ENCODE measurements at regions not wholly inside any gene's neighbourhood (a gene's known extent, or its start where the extent isn't known, plus 50 kb on each side); places are given as distances from the start of the nearest gene placed in this dataset.
A peak's percentile ranks its signal among the peaks of the same experiment; 100 is the strongest.
"Not testable (repeated sequence)": the region's sequence is repeated elsewhere in the genome, so short reads cannot be mapped to it uniquely, and the experiment has no call there.

DNA sequence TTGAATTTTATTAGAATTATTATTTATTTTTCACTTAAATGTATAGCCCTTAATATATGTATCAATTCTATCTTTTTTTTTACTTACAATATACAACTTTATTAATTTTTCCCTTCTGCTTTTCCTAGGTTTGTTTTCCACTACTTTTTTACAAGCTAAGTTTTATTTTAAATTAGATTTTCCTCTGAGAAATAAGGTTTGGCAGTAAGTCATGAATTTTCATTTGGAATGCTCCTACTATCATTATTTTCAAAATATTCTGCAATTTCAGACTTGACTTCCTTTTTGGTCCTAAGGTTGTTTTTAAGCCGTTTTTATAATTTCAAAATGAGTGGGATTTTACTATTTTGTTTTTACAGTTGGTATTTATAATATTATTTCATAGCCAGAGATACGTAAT is 222.8 kb upstream of the PIEZO2 start:
- no peak for DNase-seq (ENCODE audit: low read depth)

DNA sequence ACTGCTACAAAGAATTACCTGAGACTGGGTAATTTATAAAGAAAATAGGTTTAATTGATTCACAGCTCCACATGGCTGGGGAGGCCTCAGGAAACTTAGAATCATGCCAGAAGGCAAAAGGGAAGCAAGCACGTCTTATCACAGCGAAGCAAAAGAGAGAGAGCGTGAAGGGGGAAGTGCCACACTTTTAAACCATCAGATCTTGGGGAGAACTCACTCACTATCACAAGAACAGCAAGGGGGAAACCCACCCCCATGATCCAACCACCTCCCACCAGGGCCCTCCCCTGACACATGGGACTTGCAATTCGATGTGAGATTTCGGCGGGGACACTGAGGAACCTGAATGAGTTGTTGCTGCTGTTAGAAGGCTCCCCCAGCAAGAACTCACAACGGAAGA is 220.2 kb upstream of the PIEZO2 start:
- no peak overlapping the region for H3K4me3 ChIP-seq (ENCODE audit: low read depth, low read length)
- peak; percentile 4 for DNase-seq (ENCODE audit: low read depth)
- TF ChIP-seq POLR2A (IDR thresholded peaks at IDR 0.05; ENCODE audit: extremely low read depth, insufficient read length) (no peak), MYC (IDR thresholded peaks at IDR 0.05; ENCODE audit: low read depth, low read length) (no peak)
- TF ChIP-seq, protein P1, sequence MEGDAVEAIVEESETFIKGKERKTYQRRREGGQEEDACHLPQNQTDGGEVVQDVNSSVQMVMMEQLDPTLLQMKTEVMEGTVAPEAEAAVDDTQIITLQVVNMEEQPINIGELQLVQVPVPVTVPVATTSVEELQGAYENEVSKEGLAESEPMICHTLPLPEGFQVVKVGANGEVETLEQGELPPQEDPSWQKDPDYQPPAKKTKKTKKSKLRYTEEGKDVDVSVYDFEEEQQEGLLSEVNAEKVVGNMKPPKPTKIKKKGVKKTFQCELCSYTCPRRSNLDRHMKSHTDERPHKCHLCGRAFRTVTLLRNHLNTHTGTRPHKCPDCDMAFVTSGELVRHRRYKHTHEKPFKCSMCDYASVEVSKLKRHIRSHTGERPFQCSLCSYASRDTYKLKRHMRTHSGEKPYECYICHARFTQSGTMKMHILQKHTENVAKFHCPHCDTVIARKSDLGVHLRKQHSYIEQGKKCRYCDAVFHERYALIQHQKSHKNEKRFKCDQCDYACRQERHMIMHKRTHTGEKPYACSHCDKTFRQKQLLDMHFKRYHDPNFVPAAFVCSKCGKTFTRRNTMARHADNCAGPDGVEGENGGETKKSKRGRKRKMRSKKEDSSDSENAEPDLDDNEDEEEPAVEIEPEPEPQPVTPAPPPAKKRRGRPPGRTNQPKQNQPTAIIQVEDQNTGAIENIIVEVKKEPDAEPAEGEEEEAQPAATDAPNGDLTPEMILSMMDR (IDR thresholded peaks at IDR 0.05; ENCODE audit: low read depth, low read length), result no peak
- TF ChIP-seq, protein P2, sequence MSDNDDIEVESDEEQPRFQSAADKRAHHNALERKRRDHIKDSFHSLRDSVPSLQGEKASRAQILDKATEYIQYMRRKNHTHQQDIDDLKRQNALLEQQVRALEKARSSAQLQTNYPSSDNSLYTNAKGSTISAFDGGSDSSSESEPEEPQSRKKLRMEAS (IDR thresholded peaks at IDR 0.05; ENCODE audit: low read depth, low read length), result no peak

More for the DNA sequence above, 222.8 kb upstream of the PIEZO2 start:
- TF ChIP-seq POLR2A (IDR thresholded peaks at IDR 0.05; ENCODE audit: extremely low read depth, insufficient read length), result no peak
- TF ChIP-seq, protein P2 (IDR thresholded peaks at IDR 0.05; ENCODE audit: low read depth, low read length), result no peak
- TF ChIP-seq MYC (IDR thresholded peaks at IDR 0.05; ENCODE audit: low read depth, low read length), result no peak
- TF ChIP-seq, protein P1 (IDR thresholded peaks at IDR 0.05; ENCODE audit: low read depth, low read length), result no peak
- no peak overlapping the region for H3K4me3 ChIP-seq (ENCODE audit: low read depth, low read length)

DNA sequence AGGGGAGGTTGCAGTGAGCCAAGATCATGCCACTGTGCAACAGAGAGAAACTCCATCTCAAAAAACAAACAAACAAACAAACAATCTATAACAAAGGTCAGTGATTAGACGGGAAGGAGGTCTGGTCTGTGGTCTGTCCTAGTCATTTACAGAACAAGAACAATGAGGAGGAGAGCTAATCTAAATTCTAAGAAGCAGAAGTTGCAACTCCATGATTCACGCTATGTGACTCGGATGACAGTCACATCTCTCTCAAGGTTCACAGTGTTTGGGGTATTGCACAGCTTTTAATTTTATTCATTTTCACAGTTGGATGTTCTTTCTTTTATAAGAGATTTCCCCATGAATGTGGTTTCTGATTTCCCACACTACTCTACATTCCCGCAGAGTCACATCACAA is 218.7 kb upstream of the PIEZO2 start:
- peak; percentile 15 for DNase-seq (ENCODE audit: low read depth)
- TF ChIP-seq, protein P1 (IDR thresholded peaks at IDR 0.05; ENCODE audit: low read depth, low read length), result no peak
- no peak for TF ChIP-seq POLR2A (IDR thresholded peaks at IDR 0.05; ENCODE audit: extremely low read depth, insufficient read length)
- H3K4me3 ChIP-seq (ENCODE audit: low read depth, low read length), result no peak overlapping the region

DNA sequence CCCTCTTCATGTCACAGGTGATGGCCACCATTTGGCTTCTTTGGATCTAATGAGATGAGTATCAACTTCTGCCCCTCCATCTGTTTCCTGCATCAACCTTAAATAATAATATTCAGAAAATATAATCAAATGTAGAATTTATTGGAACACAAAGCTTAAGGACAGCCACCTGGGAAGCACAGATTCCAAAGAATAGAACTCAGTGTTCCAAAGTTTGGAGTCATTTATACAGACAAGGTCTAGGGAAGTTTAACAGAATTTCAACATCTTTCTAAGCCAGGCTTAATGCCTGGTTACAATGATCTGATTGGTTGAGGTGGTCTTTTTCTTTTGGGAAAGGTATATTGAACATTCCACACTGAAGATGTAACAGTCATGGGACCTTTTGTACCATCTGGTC is 218.0 kb upstream of the PIEZO2 start:
- TF ChIP-seq, protein P2 (IDR thresholded peaks at IDR 0.05; ENCODE audit: low read depth, low read length), result no peak
- TF ChIP-seq MYC (IDR thresholded peaks at IDR 0.05; ENCODE audit: low read depth, low read length) (no peak), POLR2A (IDR thresholded peaks at IDR 0.05; ENCODE audit: extremely low read depth, insufficient read length) (no peak)
- TF ChIP-seq, protein P1 (IDR thresholded peaks at IDR 0.05; ENCODE audit: low read depth, low read length), result no peak
- no peak overlapping the region for H3K4me3 ChIP-seq (ENCODE audit: low read depth, low read length)
- DNase-seq (ENCODE audit: low read depth), result no peak

DNA sequence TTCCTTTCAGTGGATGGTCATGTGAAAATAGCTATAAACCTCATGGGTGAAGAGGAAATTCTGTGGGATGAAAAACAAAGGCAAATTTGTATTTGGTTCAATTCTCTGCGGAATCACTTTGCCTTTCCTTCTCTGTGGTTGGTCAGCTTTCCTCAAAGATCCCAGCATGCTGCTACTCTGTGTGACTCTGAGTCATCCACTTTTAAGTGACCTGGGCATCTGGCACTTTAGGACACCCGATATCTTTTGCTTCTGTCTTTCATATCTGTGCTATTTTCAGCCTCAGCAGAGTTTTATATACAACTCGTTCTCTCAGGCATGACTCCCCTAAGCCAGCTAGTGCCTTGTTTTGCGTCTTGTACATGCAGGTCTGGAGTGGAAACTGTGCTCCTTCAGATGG is 217.0 kb upstream of the PIEZO2 start:
- TF ChIP-seq MYC (IDR thresholded peaks at IDR 0.05; ENCODE audit: low read depth, low read length) (no peak), POLR2A (IDR thresholded peaks at IDR 0.05; ENCODE audit: extremely low read depth, insufficient read length) (no peak)
- TF ChIP-seq, protein P1 (IDR thresholded peaks at IDR 0.05; ENCODE audit: low read depth, low read length), result no peak
- TF ChIP-seq, protein P2 (IDR thresholded peaks at IDR 0.05; ENCODE audit: low read depth, low read length), result no peak
- DNase-seq (ENCODE audit: low read depth), result no peak
- H3K4me3 ChIP-seq (ENCODE audit: low read depth, low read length), result no peak overlapping the region

DNA sequence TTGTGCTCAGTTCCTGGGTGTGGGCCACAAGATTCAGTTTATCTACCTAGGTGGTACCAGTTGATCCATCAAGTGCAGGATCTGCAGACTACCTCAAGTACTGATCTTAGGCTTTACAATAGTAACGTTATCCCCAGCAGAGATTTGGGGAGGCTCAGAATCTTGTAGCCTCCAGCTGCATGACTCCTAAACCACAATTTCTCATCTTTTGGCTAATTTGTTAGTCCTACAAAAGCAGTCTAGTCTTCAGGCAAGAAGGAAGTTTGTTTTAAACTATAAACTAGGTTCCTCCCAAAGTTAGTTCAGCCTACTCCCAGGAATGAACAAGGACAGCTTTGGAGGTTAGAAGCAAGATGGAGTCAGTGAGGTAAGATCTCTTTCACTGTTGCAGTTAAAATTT is 213.5 kb upstream of the PIEZO2 start:
- H3K4me3 ChIP-seq (ENCODE audit: low read depth, low read length), result no peak overlapping the region
- DNase-seq (ENCODE audit: low read depth), result no peak
- no peak for TF ChIP-seq MYC (IDR thresholded peaks at IDR 0.05; ENCODE audit: low read depth, low read length)
- TF ChIP-seq, protein P2 (IDR thresholded peaks at IDR 0.05; ENCODE audit: low read depth, low read length), result no peak
- no peak for TF ChIP-seq POLR2A (IDR thresholded peaks at IDR 0.05; ENCODE audit: extremely low read depth, insufficient read length)
- TF ChIP-seq, protein P1 (IDR thresholded peaks at IDR 0.05; ENCODE audit: low read depth, low read length), result no peak

DNA sequence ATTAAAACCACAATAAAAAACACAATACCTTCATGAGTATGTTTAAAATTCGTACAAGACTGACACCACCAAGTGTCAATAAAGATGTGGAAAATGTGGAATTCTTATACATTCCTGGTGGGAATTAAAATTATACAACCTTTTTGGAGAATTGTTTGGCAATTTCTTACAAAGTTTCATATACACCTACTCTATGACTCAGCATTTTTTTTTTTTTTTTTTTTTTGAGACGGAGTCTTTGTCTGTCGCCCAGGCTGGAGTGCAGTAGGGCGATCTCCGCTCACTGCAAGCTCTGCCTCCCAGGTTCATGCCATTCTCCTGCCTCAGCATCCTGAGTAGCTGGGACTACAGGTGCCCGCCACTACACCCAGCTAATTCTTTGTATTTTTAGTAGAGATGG is 212.5 kb upstream of the PIEZO2 start:
- not testable (repeated sequence) for DNase-seq (ENCODE audit: low read depth); H3K4me3 ChIP-seq (ENCODE audit: low read depth, low read length)
